ENCODE measurements at regions not wholly inside any gene's neighbourhood (a gene's known extent, or its start where the extent isn't known, plus 50 kb on each side); places are given as distances from the start of the nearest gene placed in this dataset.

DNA sequence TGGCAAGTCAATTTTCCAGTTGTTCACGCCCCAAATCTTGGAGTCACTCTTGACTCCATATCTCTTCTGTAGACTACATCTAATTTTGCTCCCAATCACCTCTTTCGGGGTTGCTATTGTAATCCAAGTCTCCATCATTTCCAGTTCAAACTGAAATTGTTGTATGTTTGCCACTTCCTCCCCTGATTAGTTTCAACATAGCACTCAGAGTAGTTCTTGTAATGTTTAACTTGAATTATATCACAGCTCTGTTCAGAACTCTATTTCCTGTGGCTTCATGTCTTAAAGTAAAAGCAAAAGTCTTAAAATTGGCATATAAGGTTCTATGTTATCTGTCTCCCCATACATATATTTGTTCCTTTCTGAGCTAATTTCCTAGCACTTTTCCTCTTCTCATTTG lies 348.5 kb upstream of the RIOK2 start (continued):
- TF ChIP-seq, protein P1, sequence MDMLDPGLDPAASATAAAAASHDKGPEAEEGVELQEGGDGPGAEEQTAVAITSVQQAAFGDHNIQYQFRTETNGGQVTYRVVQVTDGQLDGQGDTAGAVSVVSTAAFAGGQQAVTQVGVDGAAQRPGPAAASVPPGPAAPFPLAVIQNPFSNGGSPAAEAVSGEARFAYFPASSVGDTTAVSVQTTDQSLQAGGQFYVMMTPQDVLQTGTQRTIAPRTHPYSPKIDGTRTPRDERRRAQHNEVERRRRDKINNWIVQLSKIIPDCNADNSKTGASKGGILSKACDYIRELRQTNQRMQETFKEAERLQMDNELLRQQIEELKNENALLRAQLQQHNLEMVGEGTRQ (IDR thresholded peaks at IDR 0.05; ENCODE audit: low read length), result no peak
- TF ChIP-seq NRF1 (IDR thresholded peaks at IDR 0.05; ENCODE audit: low read depth, low read length), result no peak

All from H1 (cell line).